Left ventricle myocardium inferior (tissue), 1 donor: ENCODE measurements at regions not wholly inside any gene's neighbourhood (a gene's known extent, or its start where the extent isn't known, plus 50 kb on each side); places are given as distances from the start of the nearest gene placed in this dataset.

ENCODE experiments used
- DNase-seq: peaks from one replicate; pipeline ENCODE4 v3.0.0-alpha.2; 2020
- H3K27ac ChIP-seq: fragments of 200-600 bp; replicated peaks from 2 replicates; pipeline ENCODE4 v1.8.0; 2021
- H3K27me3 ChIP-seq: fragments of 200-600 bp; 2 replicates; pipeline ENCODE4 v1.8.0; 2021; ENCODE audit warnings: low read depth
- H3K36me3 ChIP-seq: fragments of 200-600 bp; 2 replicates; pipeline ENCODE4 v1.8.0; 2021
- H3K4me1 ChIP-seq: fragments of 200-600 bp; 2 replicates; pipeline ENCODE4 v1.8.0; 2021
- H3K4me3 ChIP-seq: fragments of 200-600 bp; 2 replicates; pipeline ENCODE4 v1.8.0; 2021; ENCODE audit warnings: mild to moderate bottlenecking, moderate library complexity
- H3K9me3 ChIP-seq: fragments of 200-600 bp; replicated peaks from 2 replicates; pipeline ENCODE4 v1.8.0; 2021
- intact Hi-C: fragments of 100-400 bp; cut with micrococcal nuclease; formaldehyde crosslinking; loops from one replicate; pipeline ENCODE4 v1.11.0; 2022
- TF ChIP-seq, protein P1 (sequence below): fragments of 200-600 bp; IDR thresholded peaks from 2 replicates; pipeline ENCODE4 v1.8.0; 2021; ENCODE audit warnings: antibody characterized with exemption, mild to moderate bottlenecking, borderline replicate concordance
- donor health status: DM: no; HTN: yes; CAD: no; lungs with severe emphysema.

DNA sequence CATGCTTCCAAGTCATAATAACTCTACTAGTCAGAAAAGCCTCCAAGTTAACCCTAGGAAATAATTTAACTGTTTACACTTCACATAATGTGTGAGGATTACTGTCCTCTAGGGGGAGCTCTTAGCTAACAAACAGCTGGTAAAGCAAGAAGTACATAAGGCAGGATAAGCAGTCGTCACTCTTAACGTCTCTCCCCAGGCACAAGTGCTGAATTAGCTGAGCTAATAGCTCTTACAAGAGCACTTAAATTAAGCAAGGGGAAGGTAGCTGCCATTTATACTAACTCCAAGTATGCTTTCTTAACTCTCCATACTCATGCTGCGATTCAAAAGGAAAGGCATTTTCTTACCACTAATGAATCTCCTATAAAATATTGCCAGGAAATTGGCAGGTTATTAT is 79.3 kb upstream of the TSPAN11 start:
- Histone ChIP-seq H3K27me3 (no peaks in the 10 kb centered on the region), H3K27ac (no peak overlapping the region), H3K9me3 (no peaks in the 10 kb centered on the region), H3K4me3 (no peak overlapping the region), H3K4me1 (peaks cover 6% of the 10 kb centered on the region), H3K36me3 (no peaks in the 10 kb centered on the region)
- intact Hi-C loops = loop anchor here (10.0 kb wide), 1 partner anchor 398 kb away; no protein-coding TSS in a partner anchor
- DNase-seq = no peak
- TF ChIP-seq, protein P1, sequence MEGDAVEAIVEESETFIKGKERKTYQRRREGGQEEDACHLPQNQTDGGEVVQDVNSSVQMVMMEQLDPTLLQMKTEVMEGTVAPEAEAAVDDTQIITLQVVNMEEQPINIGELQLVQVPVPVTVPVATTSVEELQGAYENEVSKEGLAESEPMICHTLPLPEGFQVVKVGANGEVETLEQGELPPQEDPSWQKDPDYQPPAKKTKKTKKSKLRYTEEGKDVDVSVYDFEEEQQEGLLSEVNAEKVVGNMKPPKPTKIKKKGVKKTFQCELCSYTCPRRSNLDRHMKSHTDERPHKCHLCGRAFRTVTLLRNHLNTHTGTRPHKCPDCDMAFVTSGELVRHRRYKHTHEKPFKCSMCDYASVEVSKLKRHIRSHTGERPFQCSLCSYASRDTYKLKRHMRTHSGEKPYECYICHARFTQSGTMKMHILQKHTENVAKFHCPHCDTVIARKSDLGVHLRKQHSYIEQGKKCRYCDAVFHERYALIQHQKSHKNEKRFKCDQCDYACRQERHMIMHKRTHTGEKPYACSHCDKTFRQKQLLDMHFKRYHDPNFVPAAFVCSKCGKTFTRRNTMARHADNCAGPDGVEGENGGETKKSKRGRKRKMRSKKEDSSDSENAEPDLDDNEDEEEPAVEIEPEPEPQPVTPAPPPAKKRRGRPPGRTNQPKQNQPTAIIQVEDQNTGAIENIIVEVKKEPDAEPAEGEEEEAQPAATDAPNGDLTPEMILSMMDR = peak; percentile 75

DNA sequence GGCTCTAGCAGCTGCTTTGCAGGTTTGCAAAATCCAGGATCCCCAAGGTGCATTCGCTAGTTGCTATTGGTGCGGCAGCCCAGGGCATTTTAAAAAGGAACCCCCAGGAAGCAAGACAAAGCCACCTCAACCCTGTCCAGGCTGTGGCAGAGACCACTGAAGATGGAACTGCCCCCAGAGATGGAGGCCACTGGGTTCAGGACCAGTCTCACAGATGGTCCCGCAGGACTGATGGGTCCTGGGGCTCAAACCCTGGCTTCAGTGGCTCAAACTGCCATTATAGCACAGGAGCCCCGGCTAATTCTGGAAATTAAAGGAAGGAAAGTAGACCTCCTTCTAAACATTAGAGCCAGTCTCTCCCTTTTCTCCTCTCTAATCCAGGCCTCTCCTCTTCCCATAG is 79.8 kb upstream of the TSPAN11 start:
- Histone ChIP-seq H3K4me3 (no peak overlapping the region), H3K27me3 (no peaks in the 10 kb centered on the region), H3K9me3 (no peaks in the 10 kb centered on the region), H3K4me1 (peaks cover 5% of the 10 kb centered on the region), H3K27ac (no peak overlapping the region), H3K36me3 (no peaks in the 10 kb centered on the region)
- TF ChIP-seq, protein P1 = no peak
- no peak for DNase-seq
- intact Hi-C loops = loop anchor here (10.0 kb wide), 1 partner anchor 398 kb away; no protein-coding TSS in a partner anchor

DNA sequence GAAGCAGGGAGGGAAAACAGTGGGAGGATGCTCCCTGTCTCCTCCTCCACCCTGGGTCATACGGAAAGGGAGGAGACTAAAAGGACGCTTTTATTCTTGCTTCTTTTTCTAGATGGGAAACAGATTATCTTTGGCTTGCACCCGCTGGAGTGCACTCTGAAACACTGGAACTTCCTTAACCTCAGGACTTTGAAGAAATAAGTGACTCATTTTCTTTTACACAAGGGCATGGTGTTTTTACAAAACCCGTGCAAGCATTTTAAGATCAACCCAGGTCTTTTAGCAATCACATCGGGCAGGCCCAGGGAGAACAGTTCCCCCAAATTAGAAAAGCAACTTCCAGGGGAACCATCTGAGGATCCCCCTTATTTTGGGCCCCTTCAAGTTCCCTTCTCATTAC is 80.9 kb upstream of the TSPAN11 start:
- no peaks in the 10 kb centered on the region for H3K27me3 ChIP-seq
- no peak overlapping the region for H3K27ac ChIP-seq
- H3K36me3 ChIP-seq = no peaks in the 10 kb centered on the region
- TF ChIP-seq, protein P1 = no peak
- intact Hi-C loops = loop anchor here (10.0 kb wide), 1 partner anchor 399 kb away; no protein-coding TSS in a partner anchor
- H3K4me1 ChIP-seq = no peaks in the 10 kb centered on the region
- H3K9me3 ChIP-seq = no peaks in the 10 kb centered on the region
- H3K4me3 ChIP-seq = no peak overlapping the region
- no peak for DNase-seq

DNA sequence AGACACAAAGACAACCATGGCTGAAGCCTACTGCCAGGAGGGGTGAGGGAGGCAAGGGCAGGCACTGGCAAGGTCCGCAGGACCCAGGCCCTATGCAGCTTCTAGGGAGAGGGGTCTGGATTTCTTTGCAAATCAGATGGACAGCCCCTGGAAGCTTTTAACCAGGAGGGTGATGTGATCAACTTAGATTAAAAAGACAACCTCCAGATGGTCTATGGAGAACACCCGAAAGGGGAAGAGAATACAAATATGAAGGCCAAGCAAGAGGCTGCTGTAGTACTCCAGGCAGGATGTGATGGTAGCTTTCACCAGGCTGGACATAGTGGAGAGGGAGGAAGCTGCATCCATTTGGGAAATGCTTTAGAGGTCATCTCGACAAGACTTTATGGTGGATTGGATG is 83.3 kb upstream of the TSPAN11 start:
- Histone ChIP-seq H3K4me3 (no peak overlapping the region), H3K27ac (no peak overlapping the region), H3K27me3 (peaks cover 12% of the 10 kb centered on the region), H3K36me3 (no peaks in the 10 kb centered on the region), H3K9me3 (no peaks in the 10 kb centered on the region), H3K4me1 (no peaks in the 10 kb centered on the region)
- no peak for DNase-seq
- TF ChIP-seq, protein P1 = no peak
- intact Hi-C loops = loop anchor here (10.0 kb wide), 1 partner anchor 402 kb away; no protein-coding TSS in a partner anchor

DNA sequence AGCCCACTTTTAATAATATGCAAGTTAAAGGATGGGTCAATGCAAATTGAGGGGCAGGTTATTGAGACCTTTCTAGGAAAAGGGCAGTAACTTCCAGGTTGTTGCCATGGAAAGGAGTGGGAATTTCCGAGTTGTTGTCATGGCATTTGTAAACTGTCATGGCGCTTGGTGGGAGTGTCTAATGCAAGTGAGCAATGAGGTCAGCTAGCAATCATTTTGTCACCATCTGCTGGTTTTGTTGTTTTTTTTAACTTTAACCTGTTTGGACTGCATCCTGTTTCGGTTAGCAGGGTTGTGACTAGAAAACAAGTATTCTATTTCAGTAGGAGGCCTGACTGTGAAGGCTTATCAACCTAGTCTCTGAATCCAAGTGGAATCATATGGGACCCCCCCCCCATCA is 85.8 kb upstream of the TSPAN11 start:
- no peak for DNase-seq
- H3K27ac ChIP-seq = no peak overlapping the region

More for the DNA sequence above, 85.8 kb upstream of the TSPAN11 start:
- Histone ChIP-seq H3K4me1 (no peaks in the 10 kb centered on the region), H3K9me3 (no peaks in the 10 kb centered on the region), H3K36me3 (no peaks in the 10 kb centered on the region), H3K4me3 (no peak overlapping the region), H3K27me3 (peaks cover 37% of the 10 kb centered on the region)
- TF ChIP-seq, protein P1 = no peak
- intact Hi-C loops = loop anchor here (10.0 kb wide), 1 partner anchor 404 kb away; no protein-coding TSS in a partner anchor
